ENCODE measurements at regions not wholly inside any gene's neighbourhood (a gene's known extent, or its start where the extent isn't known, plus 50 kb on each side); places are given as distances from the start of the nearest gene placed in this dataset.

DNA sequence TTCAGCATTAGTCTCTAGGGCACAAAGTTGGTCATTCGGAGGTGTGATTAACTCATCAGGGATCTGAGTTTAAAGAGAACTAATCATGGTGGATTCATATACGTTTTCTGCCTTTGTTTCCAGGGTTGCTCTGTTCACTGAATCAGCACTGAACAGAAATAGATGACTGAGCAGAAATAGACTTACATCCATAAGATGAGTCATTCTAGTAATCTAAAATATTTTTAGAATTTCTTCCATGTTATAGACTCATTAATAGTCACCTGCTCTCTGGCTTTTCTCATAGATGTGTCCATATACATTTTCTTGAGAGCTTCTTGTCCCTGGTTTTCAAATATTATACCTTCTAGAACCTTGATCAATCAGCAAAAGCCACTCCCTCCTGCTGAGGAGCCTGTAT is 837.6 kb upstream of the DPPA4 start:
- Histone ChIP-seq H3K79me2 (ENCODE audit: control insufficient read depth, insufficient read depth, low read length) (no peaks in the 10 kb centered on the region), H3K4me1 (ENCODE audit: control insufficient read depth, insufficient read depth, low read length) (no peaks in the 10 kb centered on the region), H4K20me1 (ENCODE audit: control insufficient read depth, insufficient read depth) (no peaks in the 10 kb centered on the region), H2AFZ (ENCODE audit: control insufficient read depth, low read depth, low read length) (no peak overlapping the region), H3K27ac (ENCODE audit: control insufficient read depth, insufficient read depth) (no peak overlapping the region), H3K9me3 (replicated peaks; ENCODE audit: control insufficient read depth, insufficient read depth, low read length) (no peaks in the 10 kb centered on the region), H3K27me3 (replicated peaks in 1 of 2; ENCODE audit: control insufficient read depth in 2 of 2, insufficient read depth in 2 of 2, low read length in 1 of 2) (no peaks in the 10 kb centered on the region), H3K4me2 (ENCODE audit: control insufficient read depth, insufficient read depth) (no peak overlapping the region), H3K9ac (ENCODE audit: control insufficient read depth, insufficient read depth, low read length) (no peak overlapping the region), H3K36me3 (ENCODE audit: control insufficient read depth in 2 of 2, insufficient read depth in 2 of 2, low read length in 1 of 2) (no peaks in the 10 kb centered on the region), H3K4me3 (no peak overlapping the region)
- RAD21 ChIA-PET (ENCODE audit: unreplicated experiment): no interaction called here
- no peak for TF ChIP-seq FOS (IDR thresholded peaks at IDR 0.05; ENCODE audit: borderline replicate concordance, extremely low read depth, insufficient read length)
- no peak for TF ChIP-seq ZSCAN29 (IDR thresholded peaks at IDR 0.05)
- TF ChIP-seq, protein P1, sequence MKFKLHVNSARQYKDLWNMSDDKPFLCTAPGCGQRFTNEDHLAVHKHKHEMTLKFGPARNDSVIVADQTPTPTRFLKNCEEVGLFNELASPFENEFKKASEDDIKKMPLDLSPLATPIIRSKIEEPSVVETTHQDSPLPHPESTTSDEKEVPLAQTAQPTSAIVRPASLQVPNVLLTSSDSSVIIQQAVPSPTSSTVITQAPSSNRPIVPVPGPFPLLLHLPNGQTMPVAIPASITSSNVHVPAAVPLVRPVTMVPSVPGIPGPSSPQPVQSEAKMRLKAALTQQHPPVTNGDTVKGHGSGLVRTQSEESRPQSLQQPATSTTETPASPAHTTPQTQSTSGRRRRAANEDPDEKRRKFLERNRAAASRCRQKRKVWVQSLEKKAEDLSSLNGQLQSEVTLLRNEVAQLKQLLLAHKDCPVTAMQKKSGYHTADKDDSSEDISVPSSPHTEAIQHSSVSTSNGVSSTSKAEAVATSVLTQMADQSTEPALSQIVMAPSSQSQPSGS (IDR thresholded peaks at IDR 0.05; ENCODE audit: low read length): no peak
- TF ChIP-seq, protein P2, sequence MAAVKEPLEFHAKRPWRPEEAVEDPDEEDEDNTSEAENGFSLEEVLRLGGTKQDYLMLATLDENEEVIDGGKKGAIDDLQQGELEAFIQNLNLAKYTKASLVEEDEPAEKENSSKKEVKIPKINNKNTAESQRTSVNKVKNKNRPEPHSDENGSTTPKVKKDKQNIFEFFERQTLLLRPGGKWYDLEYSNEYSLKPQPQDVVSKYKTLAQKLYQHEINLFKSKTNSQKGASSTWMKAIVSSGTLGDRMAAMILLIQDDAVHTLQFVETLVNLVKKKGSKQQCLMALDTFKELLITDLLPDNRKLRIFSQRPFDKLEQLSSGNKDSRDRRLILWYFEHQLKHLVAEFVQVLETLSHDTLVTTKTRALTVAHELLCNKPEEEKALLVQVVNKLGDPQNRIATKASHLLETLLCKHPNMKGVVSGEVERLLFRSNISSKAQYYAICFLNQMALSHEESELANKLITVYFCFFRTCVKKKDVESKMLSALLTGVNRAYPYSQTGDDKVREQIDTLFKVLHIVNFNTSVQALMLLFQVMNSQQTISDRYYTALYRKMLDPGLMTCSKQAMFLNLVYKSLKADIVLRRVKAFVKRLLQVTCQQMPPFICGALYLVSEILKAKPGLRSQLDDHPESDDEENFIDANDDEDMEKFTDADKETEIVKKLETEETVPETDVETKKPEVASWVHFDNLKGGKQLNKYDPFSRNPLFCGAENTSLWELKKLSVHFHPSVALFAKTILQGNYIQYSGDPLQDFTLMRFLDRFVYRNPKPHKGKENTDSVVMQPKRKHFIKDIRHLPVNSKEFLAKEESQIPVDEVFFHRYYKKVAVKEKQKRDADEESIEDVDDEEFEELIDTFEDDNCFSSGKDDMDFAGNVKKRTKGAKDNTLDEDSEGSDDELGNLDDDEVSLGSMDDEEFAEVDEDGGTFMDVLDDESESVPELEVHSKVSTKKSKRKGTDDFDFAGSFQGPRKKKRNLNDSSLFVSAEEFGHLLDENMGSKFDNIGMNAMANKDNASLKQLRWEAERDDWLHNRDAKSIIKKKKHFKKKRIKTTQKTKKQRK (IDR thresholded peaks at IDR 0.05; ENCODE audit: low read depth, low read length): no peak
- no peak for TF ChIP-seq RAD21 (IDR thresholded peaks at IDR 0.05; ENCODE audit: insufficient read depth, low read depth, low read length)
- TF ChIP-seq E4F1 (IDR thresholded peaks at IDR 0.05; ENCODE audit: borderline replicate concordance, partially characterized antibody): no peak
- TF ChIP-seq TCF12 (IDR thresholded peaks at IDR 0.05; ENCODE audit: low read depth, low read length): no peak
- no peak for TF ChIP-seq IRF3 (IDR thresholded peaks at IDR 0.05)
- no peak for TF ChIP-seq PML (IDR thresholded peaks at IDR 0.05; ENCODE audit: low read length)
- TF ChIP-seq IRF4 (IDR thresholded peaks at IDR 0.05; ENCODE audit: low read depth, low read length): no peak
- TF ChIP-seq CREB1 (IDR thresholded peaks at IDR 0.05; ENCODE audit: low read depth): no peak
- in situ Hi-C loops (cut with MboI) (no loop called here), intact Hi-C loops (cut with micrococcal nuclease; ENCODE audit: unreplicated experiment) (no loop called here)
- ATAC-seq (no peak), FAIRE-seq (no peak), DNase-seq (ENCODE audit: low read depth, low spot score) (no peak)
- SMC1A ChIA-PET (ENCODE audit: uncharacterized antibody, unreplicated experiment): no interaction called here
- WGBS (ENCODE audit: insufficient coverage, insufficient replicate concordance, low lambda C conversion rate, missing lambda C conversion rate): 25% methylated on average over 2 of the region's 2 CpGs
- POLR2A ChIA-PET: no interaction called here
- CTCF ChIA-PET: no interaction called here
- BruUV-seq (replicated peaks): no TSS peak

Measured in GM12878 (cell line).